NCI-H187 (cell line): ENCODE measurements at regions not wholly inside any gene's neighbourhood (a gene's known extent, or its start where the extent isn't known, plus 50 kb on each side); places are given as distances from the start of the nearest gene placed in this dataset.
"Not testable (repeated sequence)": the region's sequence is repeated elsewhere in the genome, so short reads cannot be mapped to it uniquely, and the experiment has no call there.

Experiments
- DNase-seq, 2 experiments: peaks; one replicate each; lab custom pipeline; 2025; lab: John Stamatoyannopoulos, UW

DNA sequence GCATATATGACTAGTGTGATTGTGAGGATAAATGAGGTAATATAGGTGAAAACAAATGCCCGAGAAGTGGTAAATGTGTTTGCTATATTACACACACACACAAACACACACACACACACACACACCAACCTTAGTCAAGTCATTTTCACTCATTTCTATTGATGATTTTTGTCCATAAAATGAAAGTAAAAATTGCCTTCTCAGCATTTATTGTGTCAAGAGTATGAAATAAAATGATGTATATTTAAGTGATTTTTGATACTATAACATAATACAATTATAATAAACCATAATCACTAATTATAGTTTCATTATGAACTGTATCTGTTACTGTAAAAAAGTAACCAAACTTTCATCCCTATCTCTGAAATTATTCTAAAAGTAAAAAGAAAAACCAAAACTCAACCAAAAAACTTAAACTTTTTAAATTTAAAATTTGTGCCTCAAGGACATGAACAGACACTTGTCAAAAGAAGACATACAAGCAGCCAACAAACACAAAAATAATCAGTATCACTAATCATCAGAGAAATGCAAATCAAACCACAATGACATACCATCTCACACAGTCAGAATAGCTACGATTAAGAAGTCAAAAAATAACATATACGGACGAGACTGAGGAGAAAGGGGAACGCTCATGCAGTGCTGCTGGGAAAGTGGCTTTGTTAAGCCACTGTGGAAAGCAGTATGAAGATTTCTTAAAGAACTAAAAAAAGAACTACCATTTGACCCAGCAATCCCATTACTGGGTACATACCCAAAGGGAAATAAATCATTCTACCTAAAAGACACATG, 601.0 kb downstream of the TMA16 start:
- no peak for DNase-seq

DNA sequence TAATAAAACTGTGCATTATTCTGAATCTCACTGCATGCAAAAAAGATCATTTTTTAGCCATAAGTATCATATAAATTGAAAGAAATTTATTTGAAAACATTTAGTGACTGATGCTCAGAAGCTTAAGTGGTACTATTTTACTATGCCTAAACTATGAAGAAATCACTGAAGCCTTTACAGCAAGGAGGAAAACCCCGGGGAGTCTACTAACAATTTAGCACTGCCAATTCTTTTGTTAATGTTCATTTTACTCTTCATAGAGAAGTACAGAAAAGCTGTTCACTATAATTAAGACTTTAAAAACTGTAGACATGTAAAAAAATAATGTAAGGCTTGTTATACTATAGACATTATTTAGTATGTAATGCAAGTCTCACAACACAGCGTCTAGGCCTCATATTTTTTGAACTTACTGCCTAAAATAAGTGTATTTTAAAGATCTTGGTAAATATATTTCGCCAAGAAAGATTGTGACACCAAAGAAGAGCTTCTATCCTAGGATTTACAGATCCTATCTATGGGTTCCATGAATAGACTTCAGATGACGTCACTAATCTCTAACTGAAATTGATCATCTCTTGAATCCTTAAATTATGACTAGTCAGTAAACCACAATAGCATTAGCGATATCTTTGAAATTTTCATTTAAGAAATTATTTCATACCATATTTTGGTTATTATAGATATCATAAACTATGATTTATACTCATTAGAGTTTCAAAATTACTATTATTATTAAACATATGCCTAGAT, 602.5 kb downstream of the TMA16 start:
- DNase-seq = no peak

DNA sequence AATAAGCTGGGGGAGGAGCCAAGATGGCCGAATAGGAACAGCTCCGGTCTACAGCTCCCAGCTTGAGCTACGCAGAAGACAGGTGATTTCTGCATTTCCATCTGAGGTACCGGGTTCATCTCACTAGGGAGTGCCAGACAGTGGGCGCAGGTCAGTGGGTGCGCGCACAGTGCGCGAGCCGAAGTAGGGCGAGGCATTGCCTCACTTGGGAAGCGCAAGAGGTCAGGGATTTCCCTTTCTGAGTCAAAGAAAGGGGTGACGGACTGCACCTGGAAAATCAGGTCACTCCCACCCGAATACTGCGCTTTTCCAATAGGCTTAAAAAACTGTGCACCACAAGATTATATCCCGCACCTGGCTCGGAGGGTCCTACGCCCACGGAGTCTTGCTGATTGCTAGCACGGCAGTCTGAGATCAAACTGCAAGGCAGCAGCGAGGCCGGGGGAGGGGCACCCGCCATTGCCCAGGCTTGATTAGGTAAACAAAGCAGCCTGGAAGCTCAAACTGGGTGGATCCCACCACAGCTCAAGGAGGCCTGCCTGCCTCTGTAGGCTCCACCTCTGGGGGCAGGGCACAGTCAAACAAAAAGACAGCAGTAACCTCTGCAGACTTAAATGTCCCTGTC, 606.4 kb downstream of the TMA16 start:
- DNase-seq = not testable (repeated sequence)

DNA sequence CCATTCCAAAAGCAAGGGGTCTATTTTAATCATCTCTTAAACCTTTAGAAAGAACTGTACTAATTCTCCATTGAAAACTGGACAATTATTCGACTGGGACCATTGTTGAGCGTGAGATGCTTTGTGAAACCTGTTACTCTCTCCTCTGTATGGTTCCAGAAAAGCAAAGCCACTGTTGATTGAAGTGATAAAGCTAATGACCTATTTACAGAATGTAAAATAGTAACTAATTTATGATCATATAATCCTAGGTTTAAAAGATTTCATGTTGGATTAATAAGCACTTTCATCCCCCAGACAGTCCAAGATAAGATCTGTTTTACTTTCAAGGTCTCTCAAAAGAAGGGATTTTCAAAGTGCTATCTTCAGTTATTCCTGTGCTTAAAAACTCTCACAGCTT, 614.5 kb downstream of the TMA16 start:
- DNase-seq = no peak

DNA sequence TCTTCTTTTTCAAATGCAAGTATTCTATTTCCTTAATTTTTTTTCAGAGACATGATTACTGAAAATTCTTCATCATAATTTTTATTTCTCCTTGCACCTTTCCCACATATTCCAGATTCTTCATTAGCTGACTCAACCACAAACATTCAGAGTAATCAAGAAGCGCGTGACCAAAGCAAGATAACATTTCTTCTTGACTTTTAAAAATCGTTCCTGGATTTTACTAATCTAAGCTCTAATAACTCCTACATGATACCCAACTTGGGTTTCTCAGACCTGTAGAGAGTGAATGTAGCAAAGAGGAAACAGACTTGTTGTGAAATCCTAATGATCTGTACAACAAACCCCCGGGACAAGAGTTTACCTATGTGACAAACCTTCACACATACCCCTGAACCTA, 615.0 kb downstream of the TMA16 start:
- no peak for DNase-seq

DNA sequence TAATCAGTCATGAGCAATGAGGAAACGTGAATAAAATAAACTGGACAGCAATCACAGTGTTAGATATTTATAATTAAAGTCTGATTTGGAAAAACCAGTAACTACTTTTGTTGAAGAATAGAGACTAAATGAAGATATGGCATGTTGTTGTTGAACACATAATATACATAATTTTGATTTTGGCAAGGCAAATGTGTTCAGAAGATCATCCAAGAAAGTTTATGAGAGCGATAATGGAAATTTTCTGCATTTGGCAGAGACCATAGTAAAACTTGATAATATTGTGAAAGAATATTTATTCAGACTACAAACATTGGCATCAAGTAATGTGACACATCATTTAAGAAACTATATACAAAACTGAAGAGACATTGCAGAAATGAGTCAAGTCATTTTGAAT, 620.7 kb downstream of the TMA16 start:
- DNase-seq = no peak

DNA sequence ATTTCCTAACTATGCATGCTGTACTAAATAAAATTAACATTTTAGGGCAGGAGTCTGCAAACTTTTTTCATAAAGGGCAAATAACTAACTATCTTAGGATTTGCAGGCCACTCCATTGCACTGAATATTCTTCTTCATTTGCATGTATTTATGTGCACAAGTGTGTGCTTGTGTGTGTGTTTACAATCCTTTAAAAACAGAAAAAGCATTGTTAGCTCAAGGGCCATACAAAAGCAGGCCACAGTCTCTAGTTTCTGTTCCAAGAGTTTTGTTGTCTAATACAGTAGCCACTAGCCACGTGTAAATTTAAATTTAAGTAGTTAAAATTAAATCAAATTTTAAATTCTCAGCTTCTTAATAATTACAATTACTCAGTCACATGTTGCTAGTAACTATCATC, 621.8 kb downstream of the TMA16 start:
- DNase-seq = no peak

DNA sequence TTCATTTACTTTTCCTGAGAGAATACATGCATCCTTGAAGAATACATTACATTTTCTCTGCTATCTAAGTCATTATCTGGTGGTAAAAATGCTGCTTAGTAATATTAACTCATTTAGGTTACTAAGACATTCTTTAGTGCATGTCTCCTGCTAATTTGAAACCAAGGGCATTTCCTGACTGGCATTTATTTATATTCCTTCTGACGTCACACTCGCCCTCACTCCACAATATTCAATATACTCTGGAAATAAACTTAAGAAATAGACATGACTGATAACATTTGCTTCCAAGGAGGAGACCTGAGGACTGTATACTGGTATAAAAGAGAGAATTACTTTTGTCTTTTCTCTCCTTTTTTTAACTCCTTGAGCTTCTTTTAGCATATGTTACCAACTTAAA, 619.5 kb upstream of the SMIM31 start:
- DNase-seq = no peak

DNA sequence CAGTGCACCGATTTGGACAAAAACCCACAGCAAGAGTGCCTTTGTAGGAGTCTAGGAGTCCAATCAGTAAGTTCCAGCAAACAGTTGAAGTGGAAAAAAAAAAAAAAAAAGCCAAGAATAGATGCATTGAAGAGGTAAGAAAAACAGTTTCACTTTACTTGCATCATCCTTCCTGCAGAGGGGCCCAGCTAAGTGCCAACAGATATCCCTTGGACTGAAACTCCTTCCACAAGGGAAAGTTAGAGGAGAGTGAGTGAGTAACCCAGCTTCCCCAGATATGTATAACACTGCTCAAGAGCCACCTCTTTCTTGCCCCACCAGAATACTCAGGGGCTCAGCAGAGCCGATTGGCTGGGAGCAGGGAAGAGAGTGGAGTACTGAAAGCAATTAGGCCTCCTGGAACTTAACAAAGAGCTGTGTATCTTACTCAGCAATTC, 617.7 kb upstream of the SMIM31 start:
- DNase-seq = no peak

DNA sequence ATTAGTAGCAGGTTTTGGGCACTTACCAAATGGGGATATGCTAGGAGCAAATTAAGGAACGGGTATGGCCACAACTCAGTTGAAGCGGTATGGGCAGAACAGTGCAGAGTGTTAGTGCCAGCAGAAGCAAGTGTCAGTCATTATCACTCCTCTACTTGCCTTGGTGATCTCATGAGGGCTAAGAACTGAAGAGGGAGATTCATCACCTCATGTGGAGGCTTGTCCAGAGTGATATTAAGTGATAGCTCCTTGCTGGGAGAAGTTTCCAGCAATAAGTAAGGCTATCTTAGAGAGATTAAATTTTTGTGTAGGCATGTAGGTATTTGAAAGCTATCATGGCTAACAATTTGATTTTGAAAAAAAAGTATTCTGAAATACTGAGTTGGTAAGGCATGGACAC, 615.4 kb upstream of the SMIM31 start:
- no peak for DNase-seq

DNA sequence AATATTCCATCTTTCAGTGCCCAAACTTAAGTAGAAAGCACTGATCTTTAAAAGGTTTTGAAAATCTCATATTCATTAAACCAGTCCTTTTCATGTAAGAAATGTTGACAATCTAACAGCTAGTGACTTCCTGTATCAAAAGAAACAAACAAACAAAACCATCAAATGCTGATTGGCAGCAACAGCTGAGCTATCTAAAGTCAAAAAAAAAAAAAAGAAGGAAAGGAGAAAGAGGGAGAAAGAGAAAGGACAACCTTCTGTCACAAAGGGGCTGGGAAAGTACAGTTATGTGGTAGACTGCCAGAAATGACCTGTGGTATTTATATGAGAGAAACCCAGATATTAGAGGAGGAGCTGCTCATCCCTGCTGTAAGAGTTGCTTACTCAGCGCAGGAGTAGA, 614.6 kb upstream of the SMIM31 start:
- no peak for DNase-seq

DNA sequence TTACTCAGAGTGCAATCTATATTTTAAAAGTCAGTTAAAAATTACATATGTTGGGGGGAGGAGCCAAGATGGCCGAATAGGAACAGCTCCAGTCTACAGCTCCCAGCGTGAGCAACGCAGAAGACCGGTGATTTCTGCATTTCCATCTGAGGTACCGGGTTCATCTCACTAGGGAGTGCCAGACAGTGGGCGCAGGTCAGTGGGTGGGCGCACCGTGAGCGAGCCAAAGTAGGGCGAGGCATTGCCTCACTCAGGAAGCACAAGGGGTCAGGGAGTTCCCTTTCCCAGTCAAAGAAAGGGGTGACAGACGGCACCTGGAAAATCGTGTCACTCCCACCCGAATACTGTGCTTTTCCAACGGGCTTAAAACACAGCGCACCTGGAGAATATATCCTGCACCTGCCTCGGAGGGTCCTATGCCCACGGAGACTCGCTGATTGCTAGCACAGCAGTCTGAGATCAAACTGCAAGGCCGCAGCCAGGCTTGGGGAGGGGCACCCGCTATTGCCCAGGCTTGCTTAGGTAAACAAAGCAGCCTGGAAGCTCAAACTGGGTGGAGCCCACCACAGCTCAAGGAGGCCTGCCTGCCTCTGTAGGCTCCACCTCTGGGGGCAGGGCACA, 612.1 kb upstream of the SMIM31 start:
- not testable (repeated sequence) for DNase-seq

DNA sequence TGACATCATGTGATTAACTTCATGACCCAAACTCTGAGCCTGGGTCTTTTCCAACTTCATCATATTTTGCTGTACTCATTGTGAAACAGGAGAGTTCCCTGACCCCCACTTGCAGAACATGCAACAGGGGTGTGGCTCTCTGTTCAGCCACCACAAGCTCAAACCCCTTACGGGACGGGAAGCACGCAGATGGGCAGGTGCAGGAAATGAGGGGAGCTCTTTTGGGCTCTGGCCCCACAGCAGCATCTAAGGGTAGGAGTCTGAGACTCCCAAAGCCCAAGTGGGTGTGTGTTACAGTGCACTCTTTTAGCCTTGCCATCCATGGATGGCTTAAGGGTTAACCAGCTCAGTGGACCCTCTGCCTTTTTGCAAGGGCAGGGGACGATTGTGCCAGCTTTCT, 599.5 kb upstream of the SMIM31 start:
- no peak for DNase-seq

DNA sequence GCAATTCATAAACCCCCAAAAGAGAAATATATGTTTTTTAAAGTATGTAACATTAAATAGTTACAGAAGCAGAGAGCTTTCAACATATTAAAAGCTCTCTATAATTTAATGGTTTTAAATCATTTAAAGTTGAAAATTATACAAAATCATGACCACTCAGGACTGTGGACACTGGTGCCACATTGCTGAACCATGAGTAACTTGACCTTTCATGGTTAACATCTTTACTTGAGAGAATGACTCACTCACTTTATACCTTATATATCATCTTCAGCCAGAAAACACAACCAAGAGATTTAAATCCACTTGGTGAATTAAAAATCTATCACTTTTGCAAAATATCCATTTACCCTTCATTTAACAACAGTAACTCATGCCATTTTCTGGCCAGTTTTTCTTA, 584.3 kb upstream of the SMIM31 start:
- no peak for DNase-seq

DNA sequence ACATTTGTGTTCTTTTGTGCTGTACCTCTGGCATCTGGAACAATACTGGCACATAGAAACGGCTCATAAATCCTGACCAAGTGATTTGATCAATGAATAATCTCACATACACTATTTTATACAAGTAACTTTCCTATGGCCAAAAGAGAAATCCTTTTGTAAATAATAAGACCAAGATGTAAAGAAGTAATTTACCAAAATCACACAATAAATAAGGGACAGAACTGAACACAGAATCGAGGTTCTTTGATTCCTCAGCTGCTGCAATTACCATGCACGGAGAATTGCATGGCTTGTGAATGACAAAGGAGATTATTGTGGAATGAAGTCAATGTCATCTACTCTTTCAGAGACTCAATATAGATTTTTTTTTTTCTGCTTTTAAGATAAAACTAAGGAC, 576.8 kb upstream of the SMIM31 start:
- DNase-seq = no peak

DNA sequence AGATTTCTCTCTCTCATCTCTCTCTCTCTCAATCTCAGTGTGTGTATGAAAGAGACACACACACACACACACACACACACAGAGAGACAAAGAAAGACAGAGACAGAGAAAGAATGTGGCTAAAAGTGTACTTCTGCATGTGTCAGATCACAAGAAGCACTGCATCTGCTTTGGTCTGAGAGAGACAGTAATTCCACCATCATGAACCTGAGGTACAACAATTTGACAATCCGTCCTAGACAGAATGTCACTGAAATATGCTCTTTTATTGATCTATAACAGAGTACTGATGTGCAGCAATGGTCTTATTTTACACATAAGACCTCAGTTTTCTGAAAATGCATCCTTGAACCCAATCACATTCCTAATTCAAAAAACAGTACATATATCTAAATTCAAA, 576.2 kb upstream of the SMIM31 start:
- no peak for DNase-seq

DNA sequence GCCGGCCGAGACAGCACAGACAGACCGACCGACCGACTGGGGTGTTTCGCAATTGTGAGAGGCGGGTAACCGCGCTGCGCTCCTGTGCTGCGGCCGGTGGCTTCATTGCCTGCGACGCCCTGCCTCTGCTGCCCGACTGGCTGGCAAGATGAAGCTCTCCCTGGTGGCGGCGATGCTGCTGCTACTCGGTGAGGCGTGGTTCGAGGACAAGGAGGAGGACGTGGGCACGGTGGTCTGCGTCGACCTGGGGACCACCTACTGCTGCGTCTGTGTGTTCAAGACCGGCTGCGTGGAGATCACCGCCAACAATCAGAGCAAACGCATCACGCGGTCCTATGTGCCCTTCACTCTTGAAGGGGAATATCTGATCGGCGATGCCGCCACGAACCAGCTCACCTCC, 565.7 kb upstream of the SMIM31 start:
- DNase-seq = no peak

DNA sequence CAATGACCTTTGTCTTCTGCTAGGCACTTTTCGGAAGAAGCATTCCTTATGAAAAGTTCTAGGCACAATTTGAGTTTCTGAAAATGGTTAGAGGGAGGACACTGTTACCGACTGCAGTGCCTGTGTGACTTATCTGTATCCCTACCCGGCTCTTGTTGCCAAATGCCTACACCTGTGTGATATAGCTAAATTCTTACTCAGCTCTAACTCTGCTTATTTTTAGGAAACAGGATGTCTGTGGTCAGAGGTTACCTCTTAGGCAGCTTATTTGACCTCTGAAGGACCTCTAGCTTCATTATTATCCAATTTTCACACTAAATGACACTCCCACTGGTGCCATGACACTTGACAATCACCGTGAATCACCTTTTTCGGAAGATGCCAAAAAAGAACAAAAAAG, 561.1 kb upstream of the SMIM31 start:
- no peak for DNase-seq

DNA sequence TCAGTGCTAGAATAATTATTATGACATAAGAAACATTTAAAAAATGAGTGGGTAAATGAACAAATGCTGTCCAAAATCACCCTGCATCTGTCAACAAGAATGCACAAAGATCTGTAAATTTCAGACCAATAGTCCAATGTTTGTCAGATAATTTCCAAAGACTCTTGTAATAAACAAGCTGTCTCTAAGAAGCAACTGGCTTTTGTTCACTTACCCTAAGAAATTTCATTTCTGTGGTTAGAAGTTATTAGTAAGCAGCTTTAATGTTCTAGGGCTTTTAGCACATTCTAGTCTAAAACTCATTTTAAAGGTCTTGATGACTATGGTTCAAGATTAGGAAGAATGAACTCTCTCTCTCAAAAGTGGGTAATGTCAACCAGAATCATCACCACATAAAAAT, 560.3 kb upstream of the SMIM31 start:
- DNase-seq = no peak

DNA sequence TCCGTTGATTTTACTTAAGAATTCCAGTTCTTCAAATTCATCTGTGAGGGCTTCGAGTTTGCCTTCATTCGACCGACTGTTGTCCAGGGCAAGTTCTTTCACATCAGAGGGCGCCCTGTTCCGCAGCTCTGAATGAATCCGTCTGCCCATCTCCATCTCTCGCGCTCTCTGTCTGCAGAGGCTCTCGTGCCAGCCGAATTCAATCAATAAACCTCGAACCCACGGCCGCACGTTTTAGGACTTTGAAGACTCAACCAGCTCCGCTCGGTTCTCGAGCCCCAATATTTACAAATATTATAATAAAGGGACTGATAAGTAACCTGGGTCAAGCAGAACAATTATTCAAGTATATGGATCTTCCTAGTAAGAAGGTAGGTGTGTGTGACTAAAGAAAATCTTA, 556.4 kb upstream of the SMIM31 start:
- no peak for DNase-seq

DNA sequence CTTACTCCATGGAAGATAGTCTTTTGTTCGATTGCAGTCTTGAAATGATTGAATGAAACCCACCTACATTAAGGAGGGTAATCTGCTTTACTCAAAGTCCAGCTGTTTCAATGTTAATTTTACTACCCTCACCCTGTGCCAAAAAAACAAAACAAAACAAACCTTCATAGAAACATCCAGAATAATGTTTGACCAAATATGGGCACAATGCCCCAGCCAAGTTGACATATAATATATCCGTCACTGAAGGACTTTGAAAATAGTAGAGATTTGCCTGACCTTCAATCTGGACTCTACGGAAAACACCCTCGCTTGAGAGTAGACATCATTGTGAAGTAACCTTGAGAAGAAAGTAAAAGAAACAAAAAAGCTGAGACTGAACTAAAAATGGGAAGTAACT, 550.5 kb upstream of the SMIM31 start:
- DNase-seq = no peak

DNA sequence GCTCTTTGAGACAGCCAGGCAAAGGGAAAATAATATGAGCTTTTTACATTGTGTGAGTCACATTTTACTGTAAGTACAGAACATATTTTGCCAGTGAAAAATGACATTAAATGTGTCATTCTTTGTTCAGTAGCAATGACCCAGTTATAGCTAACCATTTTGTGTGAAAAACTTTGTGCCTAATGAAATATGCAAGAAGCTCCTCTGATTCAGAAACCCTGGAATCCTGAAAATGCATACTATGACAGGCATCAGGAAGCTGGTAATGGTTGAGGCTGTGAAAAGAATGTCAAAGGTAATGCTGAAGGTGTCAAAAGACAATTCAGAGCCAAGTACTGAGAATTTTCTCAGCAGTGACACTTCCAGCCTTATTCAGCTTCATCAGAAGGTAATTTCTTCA, 549.5 kb upstream of the SMIM31 start:
- DNase-seq = no peak

DNA sequence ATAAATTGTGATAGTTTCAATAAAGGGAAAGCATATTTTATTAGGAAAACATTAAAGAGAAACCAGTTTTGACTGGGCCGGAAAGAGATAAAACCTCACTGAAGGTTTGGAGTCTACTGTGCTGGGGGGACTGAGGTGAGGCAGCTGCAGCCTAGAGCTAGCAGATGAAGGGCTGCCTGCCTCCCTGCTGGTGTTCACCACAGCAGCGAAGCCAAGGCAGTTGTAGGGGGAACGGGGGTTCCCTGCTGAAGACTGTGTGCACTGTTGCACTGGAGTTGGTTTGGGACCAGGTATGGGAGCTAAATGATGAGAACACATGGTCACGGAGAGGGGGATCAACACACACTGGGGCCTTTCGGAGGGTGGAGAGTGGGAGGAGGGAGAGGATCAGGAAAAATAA, 546.5 kb upstream of the SMIM31 start:
- DNase-seq = no peak
